ENCODE measurements at regions not wholly inside any gene's neighbourhood (a gene's known extent, or its start where the extent isn't known, plus 50 kb on each side); places are given as distances from the start of the nearest gene placed in this dataset.

GRCh38 chr6:44508646-44509045, 121.1 kb downstream of the CDC5L start:
- TF ChIP-seq POLR2AphosphoS5 (IDR thresholded peaks at IDR 0.05) (no peak), EP300 (IDR thresholded peaks at IDR 0.05) (no peak)

All from suprapubic skin (tissue), 4 donors.